NCI-H2107 (cell line): ENCODE measurements at regions not wholly inside any gene's neighbourhood (a gene's known extent, or its start where the extent isn't known, plus 50 kb on each side); places are given as distances from the start of the nearest gene placed in this dataset.

Source experiments
- DNase-seq: peaks from one replicate; lab custom pipeline; 2025; lab: John Stamatoyannopoulos, UW

DNA sequence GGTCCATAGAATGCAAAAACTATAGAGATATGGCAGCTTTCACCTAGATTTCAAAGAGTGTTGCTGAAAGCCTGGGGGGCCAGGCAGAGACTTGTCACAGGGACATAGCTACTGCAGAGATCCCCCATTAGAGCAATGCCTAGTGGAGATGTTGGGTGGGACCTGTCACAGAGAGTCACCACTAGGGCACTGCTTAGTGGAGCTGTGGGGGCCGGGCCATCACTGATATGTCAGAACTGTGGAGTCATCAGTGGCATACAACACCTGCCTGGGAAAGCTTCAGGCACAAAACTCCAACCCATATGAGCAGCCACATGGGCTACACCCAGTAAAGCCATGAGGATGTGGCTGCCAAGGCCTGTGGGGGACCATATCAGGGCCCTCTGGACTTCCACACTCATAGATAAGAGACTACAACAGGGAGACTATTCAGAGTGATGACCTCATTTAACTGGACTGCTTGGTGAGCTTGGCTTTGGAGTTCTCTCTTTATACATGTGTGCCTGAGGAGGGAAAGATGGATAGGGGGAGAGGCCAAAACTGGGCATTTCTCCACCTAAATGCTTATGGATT, 176.3 kb downstream of the ZNF621 start:
- no peak for DNase-seq

- DNase-seq: no peak
Observed at GRCh38 chr3:40704224-40704623, 179.5 kb downstream of the ZNF621 start.

DNA sequence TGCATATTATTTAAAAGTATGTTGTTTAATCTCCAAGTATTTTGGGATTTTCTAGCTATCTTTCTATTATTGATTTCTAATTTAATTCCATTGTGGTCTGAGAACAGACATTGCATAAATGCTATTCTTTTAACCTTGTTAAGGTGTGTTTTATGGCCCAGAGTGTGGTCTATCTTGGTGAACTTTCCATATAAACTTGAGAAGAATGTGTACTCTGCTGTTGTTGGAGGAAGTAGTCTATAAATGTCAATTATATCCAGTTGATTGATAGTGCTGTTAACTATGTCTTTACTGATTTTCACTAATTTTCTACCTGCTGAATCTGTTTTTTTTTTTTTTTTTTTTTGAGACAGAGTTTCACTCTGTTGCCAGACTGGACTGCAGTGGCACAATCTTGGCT, 180.9 kb downstream of the ZNF621 start:
- no peak for DNase-seq

- DNase-seq: no peak
Observed at GRCh38 chr3:40713306-40713705, 188.5 kb downstream of the ZNF621 start.

DNA sequence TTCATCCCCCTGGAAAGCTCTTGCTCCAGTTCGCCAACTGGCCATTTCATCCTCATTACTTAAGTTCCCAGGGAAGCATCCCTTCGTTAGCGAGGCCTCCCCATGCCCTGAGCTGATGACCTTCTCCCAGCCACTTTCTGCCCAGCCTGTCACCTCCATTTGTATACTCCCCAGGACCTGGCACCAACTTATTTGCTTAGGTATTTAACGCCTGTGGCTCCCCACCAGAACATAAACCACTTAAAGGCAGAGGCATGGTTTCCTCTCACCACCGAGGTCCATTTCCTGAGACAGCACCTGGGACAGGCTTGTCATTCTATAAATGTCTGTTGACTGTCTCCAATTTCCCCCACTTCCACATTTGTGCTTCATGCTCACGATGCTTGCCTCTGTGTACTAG, 189.0 kb downstream of the ZNF621 start:
- DNase-seq: no peak

DNA sequence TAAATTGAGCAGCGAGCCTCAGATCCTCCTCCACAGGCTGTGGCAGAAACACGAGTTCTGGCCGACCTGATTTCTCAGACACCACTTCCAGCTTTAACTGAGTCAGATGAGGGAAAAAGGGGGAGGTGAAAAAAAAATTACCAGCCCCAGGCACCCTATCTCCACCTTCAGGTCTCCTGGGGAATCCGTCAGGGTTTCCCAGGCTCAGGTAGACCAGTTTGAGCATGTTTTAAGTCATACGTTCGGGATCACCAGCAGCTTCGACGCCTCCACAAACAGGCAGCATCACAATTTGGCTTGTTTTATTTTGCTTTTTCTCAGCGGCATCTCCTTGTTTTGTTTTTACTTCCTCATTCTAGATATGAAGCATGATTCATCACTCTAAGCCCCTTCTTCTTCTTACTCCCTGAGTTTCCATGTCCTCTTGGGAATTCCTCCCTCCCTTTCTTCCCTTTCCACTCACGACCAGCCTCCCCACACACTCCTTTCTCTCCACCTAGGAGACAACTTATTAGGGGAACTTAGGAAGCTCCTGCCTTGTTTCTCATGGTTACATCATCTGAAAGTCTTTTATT, 190.1 kb downstream of the ZNF621 start:
- DNase-seq: no peak

DNA sequence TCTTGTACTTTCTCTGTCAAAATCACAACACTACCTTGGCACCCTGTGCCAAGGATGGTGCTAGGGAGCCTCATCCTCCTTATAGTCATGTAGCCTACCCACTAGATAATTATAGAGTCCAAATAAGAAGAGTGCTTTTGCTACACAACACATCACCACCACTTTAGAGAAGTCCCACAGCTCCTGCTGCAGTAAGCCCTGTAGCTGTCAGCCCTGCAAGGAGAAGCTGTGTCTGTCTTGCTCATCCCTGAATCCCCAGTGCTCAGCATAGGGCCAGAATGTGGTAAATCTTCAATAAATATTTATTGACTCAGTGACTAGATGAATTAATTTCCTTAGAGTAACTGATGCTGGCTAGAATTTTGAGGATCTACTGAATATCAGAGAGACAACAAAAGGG, 190.8 kb downstream of the ZNF621 start:
- DNase-seq: no peak

GRCh38 chr3:40717471-40717870, 192.7 kb downstream of the ZNF621 start:
- DNase-seq: no peak

GRCh38 chr3:40718209-40718608, 193.4 kb downstream of the ZNF621 start:
- no peak for DNase-seq

DNA sequence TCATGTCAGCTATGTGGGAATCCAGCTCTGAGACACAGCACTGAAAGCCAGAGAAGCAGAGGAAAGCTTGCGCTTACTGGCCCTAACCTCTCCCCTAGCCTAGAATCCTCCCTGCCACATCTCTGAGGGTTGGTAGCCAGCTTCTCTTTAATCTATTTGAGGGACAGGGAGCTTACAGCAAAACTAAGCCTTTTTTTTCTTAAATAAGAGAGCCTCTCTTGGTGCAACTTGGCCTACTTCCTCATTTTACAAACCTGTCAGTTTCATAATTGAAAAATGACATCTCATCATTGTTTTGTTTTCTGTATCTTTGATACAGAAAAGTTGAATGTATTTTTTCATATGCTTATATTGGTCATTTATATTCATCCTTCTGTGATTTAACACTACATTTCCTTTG, 193.9 kb downstream of the ZNF621 start:
- DNase-seq: no peak

GRCh38 chr3:40719660-40720287, 195.0 kb downstream of the ZNF621 start:
- no peak for DNase-seq

GRCh38 chr3:40720341-40720740, 195.6 kb downstream of the ZNF621 start:
- no peak for DNase-seq

DNA sequence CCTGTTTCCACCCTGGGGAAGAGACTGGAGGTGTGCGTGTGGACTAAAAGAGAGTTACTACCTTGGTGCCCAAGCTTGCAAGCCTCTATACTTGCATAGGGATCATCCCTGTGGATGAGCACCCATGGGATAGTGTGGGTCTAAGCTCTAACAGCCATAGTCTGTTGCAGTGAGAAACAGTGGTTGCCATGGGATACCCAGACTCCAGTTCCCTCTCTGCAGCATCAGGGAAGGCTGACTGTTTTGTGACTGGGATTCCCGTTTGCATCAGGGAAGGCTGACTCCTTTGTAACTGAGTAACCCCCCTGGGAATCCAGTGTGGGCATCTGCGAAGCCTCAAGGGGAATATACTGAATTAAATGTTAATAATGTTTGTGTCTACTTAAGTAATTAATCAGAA, 196.1 kb downstream of the ZNF621 start:
- DNase-seq: no peak

- no peak for DNase-seq
Observed at GRCh38 chr3:40723083-40723660, 198.4 kb downstream of the ZNF621 start.

GRCh38 chr3:40725031-40725430, 200.3 kb downstream of the ZNF621 start:
- DNase-seq: no peak

GRCh38 chr3:40731445-40731844, 206.7 kb downstream of the ZNF621 start:
- no peak for DNase-seq

DNA sequence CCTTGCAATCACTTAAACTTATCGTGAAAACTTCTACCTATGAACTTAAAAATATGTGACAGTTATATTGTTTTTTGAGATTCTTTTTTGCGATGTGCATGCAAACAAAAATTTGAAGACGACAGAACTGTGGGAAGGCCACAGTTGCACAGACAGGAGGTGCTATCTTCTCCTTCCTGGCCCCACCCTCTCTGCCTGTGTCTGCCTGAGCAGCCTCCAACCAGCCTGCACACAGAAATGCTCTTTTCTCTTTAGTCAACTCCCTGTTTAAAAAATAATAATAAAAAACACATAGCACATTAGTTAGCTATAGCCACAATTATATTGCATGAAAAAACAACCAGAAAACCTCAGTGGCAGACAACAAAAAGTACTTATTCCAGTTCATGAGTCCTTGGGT, 212.2 kb downstream of the ZNF621 start:
- no peak for DNase-seq

- no peak for DNase-seq
Observed at GRCh38 chr3:40737343-40737742, 212.6 kb downstream of the ZNF621 start.

DNA sequence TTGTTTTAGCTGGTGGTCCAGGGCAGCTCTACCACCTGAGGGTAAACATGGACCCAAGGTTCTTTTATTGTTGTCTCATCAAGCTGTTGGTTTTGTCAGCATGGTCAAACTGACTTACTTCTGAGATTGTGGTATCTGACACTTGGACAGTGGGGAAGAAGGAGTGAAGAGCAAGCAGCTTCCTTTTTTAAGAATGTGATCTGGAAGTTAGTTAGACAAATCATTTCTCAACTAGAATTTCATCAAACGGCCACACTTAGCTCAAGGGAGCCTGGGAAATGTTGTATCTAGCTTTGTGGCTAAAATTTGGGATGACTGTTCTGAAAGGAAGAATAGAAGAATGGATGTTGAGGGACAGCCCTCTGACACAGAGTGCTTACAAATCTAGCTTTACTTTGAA, 215.2 kb downstream of the ZNF621 start:
- no peak for DNase-seq

DNA sequence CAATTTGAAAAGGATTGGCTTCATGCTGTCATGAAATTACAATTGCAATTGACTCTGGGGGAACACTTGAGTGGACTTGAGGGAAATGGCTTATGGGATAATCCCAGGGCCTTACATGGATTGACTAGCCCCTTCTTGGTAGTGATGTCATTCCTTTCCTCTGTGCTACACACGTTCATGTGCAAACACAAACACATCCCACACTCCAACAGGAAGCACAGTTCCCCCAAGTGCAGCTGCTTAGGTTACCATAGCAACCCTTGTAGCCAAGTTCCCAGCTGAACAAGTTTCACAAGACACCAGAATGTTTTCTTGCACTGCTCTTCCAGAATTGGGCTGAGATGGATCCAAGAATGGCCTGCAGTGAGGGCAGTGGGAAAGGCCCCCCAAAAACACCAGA, 217.0 kb downstream of the ZNF621 start:
- no peak for DNase-seq

GRCh38 chr3:40745381-40746106, 220.8 kb downstream of the ZNF621 start:
- DNase-seq: no peak

- no peak for DNase-seq
Observed at GRCh38 chr3:40751666-40752065, 226.9 kb downstream of the ZNF621 start.

- DNase-seq: no peak
Observed at GRCh38 chr3:40752492-40752891, 227.7 kb downstream of the ZNF621 start.
